Stimulated activated CD4-positive, alpha-beta T cell treated with anti-CD3 and anti-CD28 coated beads, Interleukin-2, amount 100 ng/mL, for 24 hours (primary cell): ENCODE measurements at regions not wholly inside any gene's neighbourhood (a gene's known extent, or its start where the extent isn't known, plus 50 kb on each side); places are given as distances from the start of the nearest gene placed in this dataset.

Experiments
- DNase-seq, 2 donors: peaks; one replicate each; pipeline ENCODE4 v3.0.0-alpha.2; 2020

GRCh38 chr6:154885214-154885613 lies 109.9 kb upstream of the TIAM2 start:
- no peak for DNase-seq

GRCh38 chr6:154886016-154886415 lies 109.1 kb upstream of the TIAM2 start:
- no peak for DNase-seq

GRCh38 chr6:154886471-154886870 lies 108.6 kb upstream of the TIAM2 start:
- DNase-seq = no peak

DNA sequence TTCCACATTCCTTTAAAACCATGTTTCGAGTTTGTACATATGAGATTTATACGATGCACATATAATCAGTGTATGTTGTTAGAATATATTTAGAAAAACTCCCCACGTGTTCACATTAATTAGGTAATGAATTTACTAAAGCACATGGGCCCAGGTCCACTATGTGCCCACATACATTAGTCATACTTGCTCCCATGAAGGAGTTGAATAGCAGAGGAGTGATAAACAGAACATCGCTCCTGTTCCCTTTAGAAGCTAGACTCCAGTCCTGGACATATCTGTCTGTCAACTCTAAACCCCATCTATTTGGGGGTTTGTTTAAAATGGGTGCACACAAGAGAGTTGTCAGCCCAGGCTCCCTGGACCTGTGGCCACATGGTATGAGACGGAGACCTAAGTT lies 108.1 kb upstream of the TIAM2 start:
- DNase-seq = no peak

DNA sequence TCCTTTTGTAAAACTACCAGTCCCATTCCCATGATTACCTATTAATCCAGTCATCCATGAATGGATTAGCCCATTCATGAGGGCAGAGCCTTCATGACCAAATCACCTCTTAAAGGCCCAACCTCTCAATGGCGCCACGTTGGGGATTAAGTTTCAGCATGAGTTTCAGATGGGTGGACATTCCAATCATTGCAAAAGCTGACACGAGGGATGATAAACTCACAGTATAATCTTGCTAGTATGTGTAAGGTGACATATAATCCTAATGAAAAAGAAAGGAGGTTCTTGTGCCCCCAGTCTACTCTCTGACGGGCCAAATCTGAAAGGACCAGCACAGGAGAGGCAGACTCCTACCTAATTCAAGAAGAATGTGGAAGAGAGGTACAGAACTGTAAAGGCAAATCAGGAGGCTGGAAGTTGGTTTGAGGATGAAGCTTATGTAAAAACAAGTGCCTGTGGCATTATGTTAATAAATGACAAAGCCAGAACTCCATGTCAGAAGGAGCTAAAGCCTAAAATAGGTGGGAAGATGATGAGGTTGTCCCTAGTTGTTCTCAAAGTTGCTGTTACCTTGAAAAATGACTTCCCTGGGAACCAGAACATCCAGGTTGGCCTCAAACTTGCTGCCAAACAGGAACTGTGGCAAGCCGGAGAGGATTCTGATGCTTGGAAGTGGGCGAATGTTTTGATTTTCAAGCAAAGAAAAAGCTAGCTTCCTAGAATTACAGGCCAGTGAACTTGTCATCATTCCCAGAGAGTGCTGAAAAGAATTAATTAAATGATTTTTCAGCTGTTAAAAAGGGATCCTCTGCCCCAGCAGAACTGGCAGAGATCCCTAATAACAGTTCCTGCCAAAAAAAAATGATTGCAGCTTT lies 106.5 kb upstream of the TIAM2 start:
- no peak for DNase-seq

GRCh38 chr6:154890874-154891273 lies 104.2 kb upstream of the TIAM2 start:
- no peak for DNase-seq

- DNase-seq = no peak
Observed at GRCh38 chr6:154891901-154892300, 103.2 kb upstream of the TIAM2 start.

- no peak for DNase-seq
Observed at GRCh38 chr6:154893917-154894316, 101.2 kb upstream of the TIAM2 start.

GRCh38 chr6:154894902-154895301 lies 100.2 kb upstream of the TIAM2 start:
- DNase-seq = no peak

GRCh38 chr6:154895841-154896240 lies 99.3 kb upstream of the TIAM2 start:
- no peak for DNase-seq

- no peak for DNase-seq
Observed at GRCh38 chr6:154898821-154899220, 96.3 kb upstream of the TIAM2 start.

DNA sequence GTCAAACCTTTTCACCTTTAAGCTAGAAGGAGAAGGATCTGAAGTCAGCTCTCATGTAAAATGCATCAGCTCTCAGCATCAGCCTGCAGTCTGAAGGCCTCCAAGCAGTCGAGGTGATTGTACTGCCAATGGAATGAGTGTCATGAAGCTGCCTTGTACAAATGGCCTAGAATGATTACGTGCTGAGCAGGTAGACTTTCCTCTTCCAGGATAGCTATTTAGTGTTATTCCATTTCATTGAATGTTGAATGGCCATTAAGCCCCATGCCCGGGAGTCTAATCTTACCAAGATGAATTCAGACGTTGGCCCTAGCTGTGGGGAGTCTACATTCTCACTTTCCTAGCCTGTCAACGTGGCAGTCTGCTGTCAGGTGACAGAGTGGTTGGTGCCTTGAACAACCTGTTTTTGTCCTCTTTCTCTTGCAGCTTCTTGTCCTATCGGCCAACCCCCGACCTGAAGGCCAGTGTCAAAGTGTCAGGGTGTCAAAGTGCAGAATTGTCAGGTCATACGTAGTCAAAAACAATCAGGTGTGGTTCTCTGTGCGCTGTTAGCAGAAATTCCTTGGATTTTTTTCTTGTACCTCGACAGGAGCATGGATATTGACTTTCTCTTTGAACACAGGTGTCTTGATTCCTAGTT lies 95.2 kb upstream of the TIAM2 start:
- DNase-seq = no peak

DNA sequence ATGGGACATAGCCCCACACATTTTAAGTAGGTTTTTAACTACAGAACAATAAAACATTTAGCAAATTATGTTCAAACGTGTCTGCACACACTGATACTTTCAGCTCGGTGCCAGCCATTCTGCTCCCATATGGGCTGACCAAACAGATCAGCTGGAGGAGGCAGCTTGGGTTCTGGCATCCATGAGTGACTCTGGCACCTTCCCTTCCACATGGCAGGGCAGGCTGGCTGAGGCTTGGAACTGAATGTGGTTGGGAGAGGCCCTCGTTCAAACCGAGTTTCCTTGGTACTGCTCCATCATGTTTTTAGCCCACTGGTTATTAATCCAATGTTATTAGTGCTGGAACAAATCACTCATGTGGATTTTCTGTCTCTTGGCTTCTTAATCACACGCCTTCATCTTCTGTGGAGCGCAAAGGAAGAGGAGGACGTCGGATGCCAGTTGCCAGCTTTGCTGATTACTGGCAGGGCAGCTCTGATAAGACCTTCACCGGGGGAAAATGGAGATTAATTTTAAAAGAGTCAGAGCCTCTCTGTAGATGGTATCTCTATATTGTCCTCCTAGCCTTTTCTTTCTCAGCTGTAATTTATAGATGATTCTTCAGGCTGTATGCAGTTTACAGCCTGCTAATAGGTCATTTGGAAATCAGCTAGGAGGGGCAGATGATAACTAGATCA lies 93.1 kb upstream of the TIAM2 start:
- no peak for DNase-seq

DNA sequence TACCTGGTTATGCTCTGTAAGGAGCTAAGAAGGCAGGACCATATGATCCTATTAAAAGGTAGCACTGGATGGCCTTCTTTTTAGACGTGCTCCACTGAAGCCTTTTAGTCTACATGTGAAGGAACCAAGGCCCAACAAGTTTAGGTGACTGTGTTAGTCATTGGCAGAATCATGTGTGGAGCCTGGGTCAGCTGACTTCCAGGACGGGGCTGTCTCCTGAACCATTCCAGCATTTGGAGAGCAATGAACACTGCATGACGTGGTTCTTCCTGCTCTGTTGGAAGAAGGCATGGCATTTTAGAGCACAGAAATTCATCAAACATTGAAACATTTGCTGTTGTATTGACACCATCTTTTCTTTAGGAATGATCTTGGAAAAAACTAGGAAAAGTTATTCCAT lies 87.8 kb upstream of the TIAM2 start:
- no peak for DNase-seq

GRCh38 chr6:154908723-154909122 lies 86.4 kb upstream of the TIAM2 start:
- DNase-seq = no peak

- DNase-seq = no peak
Observed at GRCh38 chr6:154909311-154909710, 85.8 kb upstream of the TIAM2 start.

- no peak for DNase-seq
Observed at GRCh38 chr6:154909821-154910220, 85.3 kb upstream of the TIAM2 start.

DNA sequence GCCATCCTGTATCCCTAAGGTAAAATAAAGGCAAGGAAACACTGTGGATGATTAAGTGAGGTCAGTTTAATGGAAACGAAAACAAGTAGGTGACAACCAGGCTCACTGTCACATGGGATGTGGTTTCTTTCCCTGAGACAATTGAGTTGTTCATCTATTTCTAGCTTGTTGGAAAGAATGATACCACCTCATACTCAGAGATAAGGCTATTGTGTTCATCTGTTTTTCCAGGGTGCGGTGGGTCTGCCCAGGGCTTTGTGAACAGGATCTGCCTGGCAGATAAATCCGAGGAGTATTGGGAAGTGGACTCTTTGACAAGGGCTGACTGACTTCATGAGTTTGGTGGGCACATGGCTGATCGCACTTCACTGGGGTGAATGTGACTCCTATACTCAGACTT lies 80.8 kb upstream of the TIAM2 start:
- DNase-seq = no peak

GRCh38 chr6:154916857-154917256 lies 78.3 kb upstream of the TIAM2 start:
- DNase-seq = no peak

GRCh38 chr6:154917941-154918340 lies 77.2 kb upstream of the TIAM2 start:
- no peak for DNase-seq

DNA sequence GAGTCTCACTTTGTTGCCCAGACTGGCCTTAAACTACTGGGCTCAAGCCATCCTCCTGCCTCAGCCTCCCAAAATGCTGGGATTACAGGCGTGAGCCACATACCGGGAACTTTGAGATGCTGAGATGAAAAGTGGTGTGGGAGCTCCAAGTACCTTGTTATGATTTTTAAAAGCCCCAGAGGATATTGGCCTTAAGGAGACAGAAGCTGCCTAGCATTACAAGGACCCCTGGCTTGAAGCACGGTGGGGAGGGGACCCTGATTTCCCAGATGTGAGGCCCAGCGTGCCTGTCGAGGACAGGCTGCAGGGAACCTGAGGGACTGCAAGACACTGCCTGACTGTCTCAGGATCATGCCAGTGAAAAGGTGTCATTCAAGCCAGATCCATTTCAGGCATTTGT lies 75.3 kb upstream of the TIAM2 start:
- no peak for DNase-seq

GRCh38 chr6:154920495-154921200 lies 74.5 kb upstream of the TIAM2 start:
- DNase-seq = no peak

DNA sequence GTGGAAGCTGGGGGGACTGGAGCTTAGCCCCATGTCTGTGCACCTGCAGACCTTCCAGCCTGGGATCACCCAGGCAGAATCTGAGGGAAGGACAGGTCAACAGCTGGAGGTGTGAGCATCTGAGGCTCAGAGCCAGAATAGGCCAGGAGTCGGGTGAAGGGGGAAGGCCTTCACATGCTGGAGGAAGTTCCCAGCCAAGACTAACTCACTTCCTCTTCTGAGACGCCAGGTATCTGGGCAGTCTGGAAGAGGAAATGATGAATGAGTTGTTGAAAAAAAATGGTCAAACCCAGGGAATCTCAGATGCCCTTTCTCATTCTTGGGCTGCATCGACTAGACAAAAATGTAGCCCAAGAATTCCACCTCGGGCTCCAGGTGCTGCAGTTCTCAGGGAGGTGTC lies 73.6 kb upstream of the TIAM2 start:
- DNase-seq = no peak
